HL-60 (cell line): ENCODE measurements at regions not wholly inside any gene's neighbourhood (a gene's known extent, or its start where the extent isn't known, plus 50 kb on each side); places are given as distances from the start of the nearest gene placed in this dataset.

Experiments used
- CTCF ChIP-seq: IDR thresholded peaks from one replicate; pipeline ENCODE4 v1.5.1; 2011; ENCODE audit warnings: low read length, control low read depth, inconsistent platforms; ENCODE audit not compliant: insufficient read depth
- POLR2AphosphoS5 ChIP-seq: IDR thresholded peaks from 2 replicates; pipeline ENCODE4 v1.6.1; 2012; ENCODE audit warnings: low read depth
- SPI1 ChIP-seq: IDR thresholded peaks from 2 replicates; pipeline ENCODE4 v1.6.1; 2012; ENCODE audit warnings: low read depth, mild to moderate bottlenecking, borderline replicate concordance
- TF ChIP-seq, protein P1 (sequence below): IDR thresholded peaks from 2 replicates; pipeline ENCODE4 v1.6.1; 2012; ENCODE audit warnings: low read depth; ENCODE audit not compliant: insufficient replicate concordance

- TF ChIP-seq CTCF (no peak), POLR2AphosphoS5 (no peak), SPI1 (no peak)
- TF ChIP-seq, protein P1, sequence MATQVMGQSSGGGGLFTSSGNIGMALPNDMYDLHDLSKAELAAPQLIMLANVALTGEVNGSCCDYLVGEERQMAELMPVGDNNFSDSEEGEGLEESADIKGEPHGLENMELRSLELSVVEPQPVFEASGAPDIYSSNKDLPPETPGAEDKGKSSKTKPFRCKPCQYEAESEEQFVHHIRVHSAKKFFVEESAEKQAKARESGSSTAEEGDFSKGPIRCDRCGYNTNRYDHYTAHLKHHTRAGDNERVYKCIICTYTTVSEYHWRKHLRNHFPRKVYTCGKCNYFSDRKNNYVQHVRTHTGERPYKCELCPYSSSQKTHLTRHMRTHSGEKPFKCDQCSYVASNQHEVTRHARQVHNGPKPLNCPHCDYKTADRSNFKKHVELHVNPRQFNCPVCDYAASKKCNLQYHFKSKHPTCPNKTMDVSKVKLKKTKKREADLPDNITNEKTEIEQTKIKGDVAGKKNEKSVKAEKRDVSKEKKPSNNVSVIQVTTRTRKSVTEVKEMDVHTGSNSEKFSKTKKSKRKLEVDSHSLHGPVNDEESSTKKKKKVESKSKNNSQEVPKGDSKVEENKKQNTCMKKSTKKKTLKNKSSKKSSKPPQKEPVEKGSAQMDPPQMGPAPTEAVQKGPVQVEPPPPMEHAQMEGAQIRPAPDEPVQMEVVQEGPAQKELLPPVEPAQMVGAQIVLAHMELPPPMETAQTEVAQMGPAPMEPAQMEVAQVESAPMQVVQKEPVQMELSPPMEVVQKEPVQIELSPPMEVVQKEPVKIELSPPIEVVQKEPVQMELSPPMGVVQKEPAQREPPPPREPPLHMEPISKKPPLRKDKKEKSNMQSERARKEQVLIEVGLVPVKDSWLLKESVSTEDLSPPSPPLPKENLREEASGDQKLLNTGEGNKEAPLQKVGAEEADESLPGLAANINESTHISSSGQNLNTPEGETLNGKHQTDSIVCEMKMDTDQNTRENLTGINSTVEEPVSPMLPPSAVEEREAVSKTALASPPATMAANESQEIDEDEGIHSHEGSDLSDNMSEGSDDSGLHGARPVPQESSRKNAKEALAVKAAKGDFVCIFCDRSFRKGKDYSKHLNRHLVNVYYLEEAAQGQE = no peak
Measured at GRCh38 chr15:92320012-92320699, 73.5 kb upstream of the ST8SIA2 start.
